ENCODE measurements at regions not wholly inside any gene's neighbourhood (a gene's known extent, or its start where the extent isn't known, plus 50 kb on each side); places are given as distances from the start of the nearest gene placed in this dataset.

- TF ChIP-seq CTCF (conservative IDR thresholded peaks at IDR 0.05) (no peak), ZFX (IDR thresholded peaks at IDR 0.05) (no peak)
Measured at GRCh38 chr7:156148547-156148946, 336.3 kb upstream of the SHH start.

All from C4-2B (cell line).